Gastroesophageal sphincter (tissue), 3 donors: ENCODE measurements at regions not wholly inside any gene's neighbourhood (a gene's known extent, or its start where the extent isn't known, plus 50 kb on each side); places are given as distances from the start of the nearest gene placed in this dataset.

Experiments used
- CTCF ChIP-seq, 4 experiments: fragments of 200-600 bp in 2 of 4; fragments of 450-650 bp in 2 of 4; sonication (generic) in 1 of 4; IDR thresholded peaks; one replicate each; pipeline ENCODE4 v1.5.1; 2017 to 2019; ENCODE audit warnings: antibody characterized with exemption in 4 of 4, mild to moderate bottlenecking in 2 of 4, moderate library complexity in 2 of 4
- EP300 ChIP-seq: sonication (generic); formaldehyde crosslinking; IDR thresholded peaks from one replicate; pipeline ENCODE4 v1.6.1; 2017; ENCODE audit warnings: antibody characterized with exemption, mild to moderate bottlenecking
- POLR2A ChIP-seq, 2 donors: fragments of 450-650 bp; IDR thresholded peaks; one replicate each; pipeline ENCODE4 v1.6.1; 2017; ENCODE audit warnings: antibody characterized with exemption in 2 of 2, mild to moderate bottlenecking in 2 of 2, moderate library complexity in 1 of 2
- POLR2AphosphoS5 ChIP-seq: sonication (generic); formaldehyde crosslinking; IDR thresholded peaks from one replicate; pipeline ENCODE4 v1.6.1; 2017; ENCODE audit warnings: antibody characterized with exemption

- TF ChIP-seq POLR2A (IDR thresholded peaks at IDR 0.05): no peak
- no peak for TF ChIP-seq CTCF (IDR thresholded peaks at IDR 0.05)
- no peak for TF ChIP-seq EP300
- TF ChIP-seq POLR2AphosphoS5: no peak
These were observed 543.2 kb upstream of the CXADR start for GRCh38 chr21:16969636-16970035.
